NT2/D1 (cell line): ENCODE measurements at regions not wholly inside any gene's neighbourhood (a gene's known extent, or its start where the extent isn't known, plus 50 kb on each side); places are given as distances from the start of the nearest gene placed in this dataset.

Source experiments
- DNase-seq: peaks from one replicate; pipeline ENCODE4 v3.0.0-alpha.2; 2011; ENCODE audit warnings: low read depth, low spot score
- H3K27me3 ChIP-seq: 2 replicates; pipeline ENCODE4 v1.6.0; 2011; ENCODE audit warnings: mild to moderate bottlenecking; ENCODE audit not compliant: insufficient read length, insufficient read depth
- H3K36me3 ChIP-seq: 2 replicates; pipeline ENCODE4 v1.6.1; 2011; ENCODE audit warnings: mild to moderate bottlenecking, low read length, mixed read lengths; ENCODE audit not compliant: insufficient read depth, insufficient read length
- H3K4me1 ChIP-seq: 2 replicates; pipeline ENCODE4 v1.5.1; 2011; ENCODE audit not compliant: insufficient read depth, insufficient read length
- H3K4me3 ChIP-seq: 2 replicates; pipeline ENCODE4 v1.5.1; 2011; ENCODE audit warnings: low read depth; ENCODE audit not compliant: insufficient read length
- H3K9ac ChIP-seq: 2 replicates; pipeline ENCODE4 v1.6.0; 2011; ENCODE audit warnings: low read depth; ENCODE audit not compliant: insufficient read length
- H3K9me3 ChIP-seq: 2 replicates; pipeline ENCODE4 v1.5.1; 2011; ENCODE audit warnings: mild to moderate bottlenecking, low read length; ENCODE audit not compliant: insufficient read depth
- SUZ12 ChIP-seq: IDR thresholded peaks from 2 replicates; pipeline ENCODE4 v1.6.1; 2011; ENCODE audit not compliant: insufficient read length, insufficient read depth; ENCODE audit errors: extremely low read depth
- YY1 ChIP-seq: IDR thresholded peaks from 2 replicates; pipeline ENCODE4 v1.6.1; 2011; ENCODE audit not compliant: insufficient read length, insufficient read depth
- ZNF274 ChIP-seq: IDR thresholded peaks from 2 replicates; pipeline ENCODE4 v1.6.1; 2011; ENCODE audit warnings: mild to moderate bottlenecking, low read depth, low read length

DNA sequence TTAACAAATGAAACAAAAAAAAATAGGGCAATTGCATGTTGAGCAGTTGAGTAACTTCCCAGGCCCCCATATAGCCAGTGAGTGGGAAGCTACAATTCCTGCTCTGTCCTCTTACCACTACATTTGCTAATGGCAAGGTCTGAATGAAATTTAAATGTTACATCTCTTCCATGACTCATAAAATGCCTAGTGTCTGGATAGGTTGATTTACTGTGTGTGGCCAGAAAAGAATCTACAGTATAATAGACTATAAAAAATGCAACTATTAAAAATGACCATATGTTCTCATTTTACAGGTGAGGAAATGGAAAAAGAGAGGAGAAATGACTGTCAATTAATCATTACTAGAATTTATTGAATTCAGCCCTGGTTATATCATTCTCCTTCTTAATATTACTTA lies 1199.3 kb downstream of the CDH11 start:
- H3K9ac ChIP-seq, result no peak overlapping the region
- no peak for TF ChIP-seq ZNF274
- TF ChIP-seq SUZ12, result no peak
- no peak for TF ChIP-seq YY1
- no peak overlapping the region for H3K4me3 ChIP-seq
- H3K4me1 ChIP-seq, result no peaks in the 10 kb centered on the region
- H3K36me3 ChIP-seq, result no peaks in the 10 kb centered on the region
- H3K27me3 ChIP-seq, result no peaks in the 10 kb centered on the region
- DNase-seq, result no peak
- H3K9me3 ChIP-seq, result peaks cover 14% of the 10 kb centered on the region

GRCh38 chr16:63921737-63922295 lies 1200.0 kb downstream of the CDH11 start:
- no peak overlapping the region for H3K4me3 ChIP-seq
- no peaks in the 10 kb centered on the region for H3K36me3 ChIP-seq
- H3K4me1 ChIP-seq, result no peaks in the 10 kb centered on the region
- DNase-seq, result no peak
- no peak overlapping the region for H3K9ac ChIP-seq
- no peaks in the 10 kb centered on the region for H3K27me3 ChIP-seq
- peaks cover 14% of the 10 kb centered on the region for H3K9me3 ChIP-seq
- TF ChIP-seq ZNF274 (no peak), YY1 (no peak), SUZ12 (no peak)

- no peak for DNase-seq
- Histone ChIP-seq H3K4me3 (no peak overlapping the region), H3K27me3 (no peaks in the 10 kb centered on the region), H3K36me3 (no peaks in the 10 kb centered on the region), H3K4me1 (no peaks in the 10 kb centered on the region), H3K9ac (no peak overlapping the region), H3K9me3 (no peaks in the 10 kb centered on the region)
- TF ChIP-seq SUZ12 (no peak), ZNF274 (no peak), YY1 (no peak)
These were observed 1208.6 kb downstream of the CDH11 start for GRCh38 chr16:63913290-63913689.

- no peaks in the 10 kb centered on the region for H3K9me3 ChIP-seq
- H3K36me3 ChIP-seq, result no peaks in the 10 kb centered on the region
- no peak for DNase-seq
These were observed 1214.6 kb downstream of the CDH11 start for GRCh38 chr16:63907251-63907650.

DNA sequence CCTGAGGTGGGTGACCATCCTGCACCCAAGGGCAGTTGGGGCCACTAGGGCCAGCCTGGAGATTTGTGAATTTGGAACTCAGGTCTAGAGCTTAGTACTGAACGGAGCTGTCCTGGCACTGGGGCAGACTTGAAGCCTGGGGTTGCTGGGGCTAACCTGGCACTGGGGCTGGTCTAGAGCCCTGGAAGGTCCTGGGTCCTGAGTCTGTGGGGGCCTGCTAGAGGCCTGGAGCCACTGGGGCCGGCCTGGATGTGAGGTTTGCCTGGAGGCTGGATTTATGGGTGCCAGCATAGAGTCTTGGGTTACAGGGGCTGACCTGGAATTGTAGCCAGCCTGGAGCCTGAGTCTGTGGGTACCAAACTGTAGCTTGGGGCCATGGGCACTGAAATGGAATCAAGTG lies 1216.9 kb downstream of the CDH11 start:
- no peaks in the 10 kb centered on the region for H3K9me3 ChIP-seq
- no peak overlapping the region for H3K9ac ChIP-seq

More at GRCh38 chr16:63907251-63907650, 1214.6 kb downstream of the CDH11 start:
- Histone ChIP-seq H3K4me3 (no peak overlapping the region), H3K27me3 (no peaks in the 10 kb centered on the region), H3K4me1 (no peaks in the 10 kb centered on the region), H3K9ac (no peak overlapping the region)
- TF ChIP-seq SUZ12, result no peak
- no peak for TF ChIP-seq YY1
- no peak for TF ChIP-seq ZNF274

GRCh38 chr16:63904182-63904581 lies 1217.7 kb downstream of the CDH11 start:
- Histone ChIP-seq H3K9me3 (no peaks in the 10 kb centered on the region), H3K4me3 (no peak overlapping the region), H3K9ac (no peak overlapping the region), H3K27me3 (no peaks in the 10 kb centered on the region), H3K4me1 (no peaks in the 10 kb centered on the region), H3K36me3 (no peaks in the 10 kb centered on the region)
- DNase-seq, result no peak
- TF ChIP-seq YY1 (no peak), ZNF274 (no peak), SUZ12 (no peak)

More for the DNA sequence above, 1216.9 kb downstream of the CDH11 start:
- H3K4me3 ChIP-seq, result no peak overlapping the region
- H3K36me3 ChIP-seq, result no peaks in the 10 kb centered on the region
- DNase-seq, result no peak
- no peaks in the 10 kb centered on the region for H3K4me1 ChIP-seq
- TF ChIP-seq YY1, result no peak
- TF ChIP-seq SUZ12, result no peak
- no peak for TF ChIP-seq ZNF274
- H3K27me3 ChIP-seq, result no peaks in the 10 kb centered on the region

DNA sequence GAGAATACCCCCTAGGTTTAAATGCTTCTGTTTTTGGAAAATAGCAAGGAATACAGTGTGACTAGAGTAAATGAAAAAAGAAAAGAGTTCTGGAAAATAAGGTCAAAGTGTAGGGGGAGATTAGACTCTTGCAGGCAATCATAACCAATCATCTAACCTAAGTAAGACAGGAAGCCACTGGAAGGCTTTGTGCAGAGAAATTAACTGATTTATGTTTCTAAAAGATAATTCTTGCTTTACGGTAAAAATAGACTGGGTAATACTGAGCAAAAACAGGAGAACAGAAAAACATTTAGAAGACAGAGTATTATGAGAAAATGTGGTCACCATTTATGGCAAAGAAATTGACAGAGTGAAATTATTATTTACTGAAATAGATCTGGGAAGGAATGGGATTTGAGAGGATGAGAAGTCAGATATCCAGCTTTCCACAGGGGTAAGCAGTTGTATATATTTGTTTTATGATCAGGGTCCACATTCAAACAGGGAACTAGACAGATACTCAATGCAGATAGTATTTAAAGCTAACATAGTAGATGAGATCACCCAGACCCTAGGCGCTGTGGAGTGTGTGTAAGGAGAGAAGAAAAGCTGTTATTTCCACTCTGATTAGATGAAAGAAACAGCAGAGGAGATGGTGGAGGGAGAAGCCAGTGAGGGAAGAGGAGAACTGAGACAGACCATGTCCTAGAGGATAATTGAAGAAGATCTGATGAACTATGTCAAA lies 1225.3 kb downstream of the CDH11 start:
- H3K4me1 ChIP-seq, result no peaks in the 10 kb centered on the region
- H3K4me3 ChIP-seq, result no peak overlapping the region
- H3K9me3 ChIP-seq, result no peaks in the 10 kb centered on the region
- H3K9ac ChIP-seq, result no peak overlapping the region
- no peaks in the 10 kb centered on the region for H3K36me3 ChIP-seq
- no peak for TF ChIP-seq YY1
- no peak for TF ChIP-seq ZNF274
- no peak for TF ChIP-seq SUZ12
- DNase-seq, result no peak
- H3K27me3 ChIP-seq, result no peaks in the 10 kb centered on the region
